Body of pancreas (tissue), 4 donors: ENCODE measurements at regions not wholly inside any gene's neighbourhood (a gene's known extent, or its start where the extent isn't known, plus 50 kb on each side); places are given as distances from the start of the nearest gene placed in this dataset.

Experiments used
- ATAC-seq: fragments of 150-250 bp; one replicate; pipeline ENCODE4 v1.9.1; 2016
- DNase-seq, 4 donors: peaks; one replicate each; pipeline ENCODE4 v3.0.0-alpha.2; 2019
- H3K27ac ChIP-seq, 4 donors: fragments of 200-600 bp; sonication (generic); 1 replicate in 3 of 4; 2 replicates in 1 of 4; pipeline versions ENCODE4 v1.5.1 to v1.6.1; 2016 to 2019; ENCODE audit warnings: mild to moderate bottlenecking in 1 of 4, mixed read lengths in 1 of 4, moderate library complexity in 1 of 4
- H3K27me3 ChIP-seq, 2 donors: fragments of 200-600 bp; sonication (generic); one replicate each; pipeline ENCODE4 v1.6.0; 2016; ENCODE audit warnings: mild to moderate bottlenecking in 1 of 2
- H3K36me3 ChIP-seq, 2 donors: fragments of 200-600 bp; sonication (generic); replicated peaks in 1 of 2; 2 replicates each; pipeline ENCODE4 v1.5.1; 2016; ENCODE audit warnings: low read depth in 2 of 2; ENCODE audit not compliant: insufficient read depth in 1 of 2
- H3K4me1 ChIP-seq: fragments of 200-600 bp; sonication (generic); one replicate; pipeline ENCODE4 v1.6.0; 2016
- H3K4me3 ChIP-seq, 2 donors: fragments of 200-600 bp; sonication (generic); 1 replicate in 1 of 2; 2 replicates in 1 of 2; pipeline ENCODE4 v1.5.1; 2016 to 2019
- H3K9me3 ChIP-seq, 3 donors: fragments of 200-600 bp; sonication (generic); 1 replicate in 2 of 3; 2 replicates in 1 of 3; pipeline ENCODE4 v1.5.1; 2016
- POLR2A ChIP-seq, 3 donors: fragments of 450-650 bp; IDR thresholded peaks; one replicate each; pipeline ENCODE4 v1.6.1; 2016; ENCODE audit warnings: antibody characterized with exemption in 3 of 3, mild to moderate bottlenecking in 2 of 3
- WGBS, 2 donors: methylation state at CpG; one replicate each; pipeline ENCODE4 v1.1.5; 2017; 5-methylcytosine and 5-hydroxymethylcytosine counted together
- intact Hi-C: fragments of 100-400 bp; cut with DNase I; formaldehyde crosslinking; loops from one replicate; pipeline ENCODE4 v1.15.1; 2023
- TF ChIP-seq, protein P1 (sequence below), 7 experiments: fragments of 450-650 bp in 4 of 7; fragments of 200-600 bp in 3 of 7; sonication (generic) in 3 of 7; IDR thresholded peaks; one replicate each; pipeline ENCODE4 v1.5.1; 2016 to 2019; ENCODE audit warnings: antibody characterized with exemption in 7 of 7

DNA sequence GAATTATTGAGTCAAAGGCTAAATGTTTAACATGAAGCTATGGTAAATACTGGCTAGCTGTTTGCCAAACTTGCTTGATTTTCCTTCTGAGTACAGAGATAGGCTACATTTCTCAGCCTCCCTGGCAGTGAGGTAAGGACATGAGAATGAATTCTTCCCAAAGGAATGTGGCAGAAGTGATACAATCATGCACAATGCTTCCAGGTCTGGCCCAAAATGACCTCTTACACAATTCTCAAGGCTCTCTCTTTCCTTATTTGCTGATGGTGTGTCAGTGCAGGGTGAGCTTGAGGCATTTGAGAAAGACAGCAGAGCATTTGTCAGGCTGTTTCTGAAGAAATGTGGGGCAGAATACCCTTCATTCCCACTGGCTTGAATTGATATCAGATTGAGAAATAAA lies 95.6 kb upstream of the NABP1 start:
- no peak overlapping the region for H3K27ac ChIP-seq
- TF ChIP-seq, protein P1, sequence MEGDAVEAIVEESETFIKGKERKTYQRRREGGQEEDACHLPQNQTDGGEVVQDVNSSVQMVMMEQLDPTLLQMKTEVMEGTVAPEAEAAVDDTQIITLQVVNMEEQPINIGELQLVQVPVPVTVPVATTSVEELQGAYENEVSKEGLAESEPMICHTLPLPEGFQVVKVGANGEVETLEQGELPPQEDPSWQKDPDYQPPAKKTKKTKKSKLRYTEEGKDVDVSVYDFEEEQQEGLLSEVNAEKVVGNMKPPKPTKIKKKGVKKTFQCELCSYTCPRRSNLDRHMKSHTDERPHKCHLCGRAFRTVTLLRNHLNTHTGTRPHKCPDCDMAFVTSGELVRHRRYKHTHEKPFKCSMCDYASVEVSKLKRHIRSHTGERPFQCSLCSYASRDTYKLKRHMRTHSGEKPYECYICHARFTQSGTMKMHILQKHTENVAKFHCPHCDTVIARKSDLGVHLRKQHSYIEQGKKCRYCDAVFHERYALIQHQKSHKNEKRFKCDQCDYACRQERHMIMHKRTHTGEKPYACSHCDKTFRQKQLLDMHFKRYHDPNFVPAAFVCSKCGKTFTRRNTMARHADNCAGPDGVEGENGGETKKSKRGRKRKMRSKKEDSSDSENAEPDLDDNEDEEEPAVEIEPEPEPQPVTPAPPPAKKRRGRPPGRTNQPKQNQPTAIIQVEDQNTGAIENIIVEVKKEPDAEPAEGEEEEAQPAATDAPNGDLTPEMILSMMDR (IDR thresholded peaks at IDR 0.05), result no peak
- TF ChIP-seq POLR2A (IDR thresholded peaks at IDR 0.05), result no peak
- no peaks in the 10 kb centered on the region for H3K36me3 ChIP-seq
- no peaks in the 10 kb centered on the region for H3K27me3 ChIP-seq
- H3K4me1 ChIP-seq, result no peaks in the 10 kb centered on the region
- ATAC-seq, result no peak
- H3K4me3 ChIP-seq, result no peak overlapping the region
- DNase-seq, result no peak
- intact Hi-C loops, result no loop called here
- H3K9me3 ChIP-seq, result no peaks in the 10 kb centered on the region

DNA sequence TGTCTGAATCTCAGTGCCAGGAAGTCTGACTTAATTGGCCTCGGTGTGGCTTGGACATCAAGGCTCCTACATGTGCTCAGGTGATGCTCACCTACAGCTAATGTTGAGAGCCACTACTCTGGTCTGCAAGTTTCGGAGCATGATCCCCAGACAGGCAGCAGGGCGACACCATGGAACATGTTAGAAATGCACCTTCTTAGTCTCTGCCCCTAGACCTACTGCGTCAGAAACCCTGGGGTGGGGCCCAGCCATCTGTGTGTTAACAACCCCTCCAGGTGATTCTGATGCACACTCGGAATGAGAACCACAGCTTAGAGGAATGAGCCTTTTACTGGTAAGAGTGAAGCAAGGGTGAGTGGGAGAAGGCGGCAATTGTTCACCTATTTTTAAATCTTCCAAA lies 86.9 kb upstream of the NABP1 start:
- no peak for ATAC-seq
- WGBS, 2 donors, result 84 to 85% methylated on average over 3 to 6 of the region's 6 CpGs

DNA sequence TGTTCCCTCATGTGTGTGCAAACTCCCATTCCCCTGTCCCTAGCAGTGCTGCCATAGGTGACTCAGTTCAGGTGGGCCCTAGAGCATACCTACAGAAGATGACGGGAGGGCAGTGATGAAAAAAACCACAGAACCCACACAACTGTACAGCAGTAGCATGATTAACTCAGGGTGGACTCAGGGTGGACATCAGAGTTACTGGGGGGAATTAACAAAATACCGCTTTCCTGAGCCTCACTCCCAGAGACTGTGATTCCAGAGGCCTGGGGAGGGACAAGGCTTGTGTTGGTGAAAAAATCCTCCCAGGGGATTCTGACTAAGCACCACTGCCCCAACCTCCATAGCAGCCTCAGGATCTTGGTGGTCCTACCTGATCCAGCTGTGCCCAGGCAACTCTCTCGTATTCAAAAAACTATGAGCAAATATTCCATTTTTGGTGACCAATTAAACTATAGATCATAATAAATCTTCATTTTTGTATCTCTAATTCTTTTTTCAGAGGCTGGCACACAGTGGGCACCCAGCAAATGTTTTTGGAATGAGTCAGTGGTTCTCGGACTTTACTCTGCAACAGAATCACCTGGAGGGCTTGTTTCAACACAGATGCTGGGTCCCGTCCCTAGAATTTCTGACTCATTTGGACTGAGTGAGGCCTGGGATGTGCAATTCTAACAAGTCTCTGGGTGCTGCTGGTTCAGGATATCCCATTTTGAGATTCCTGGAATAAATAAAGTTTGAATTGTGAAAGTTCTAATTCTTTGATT lies 84.1 kb upstream of the NABP1 start:
- DNase-seq, result no peak
- H3K9me3 ChIP-seq, result no peaks in the 10 kb centered on the region
- H3K4me1 ChIP-seq, result no peaks in the 10 kb centered on the region
- intact Hi-C loops, result no loop called here
- no peaks in the 10 kb centered on the region for H3K27me3 ChIP-seq
- H3K4me3 ChIP-seq, result no peak overlapping the region
- no peak for ATAC-seq
- TF ChIP-seq, protein P1 (IDR thresholded peaks at IDR 0.05), result no peak
- TF ChIP-seq POLR2A (IDR thresholded peaks at IDR 0.05), result no peak
- H3K27ac ChIP-seq, result no peak overlapping the region
- no peaks in the 10 kb centered on the region for H3K36me3 ChIP-seq
- WGBS, 2 donors, result 65 to 81% methylated on average over 5 of the region's 5 CpGs

More for the DNA sequence above, 86.9 kb upstream of the NABP1 start:
- intact Hi-C loops, result no loop called here
- H3K9me3 ChIP-seq, result no peaks in the 10 kb centered on the region
- no peak overlapping the region for H3K4me3 ChIP-seq
- no peaks in the 10 kb centered on the region for H3K4me1 ChIP-seq
- H3K36me3 ChIP-seq, result no peaks in the 10 kb centered on the region
- TF ChIP-seq, protein P1 (IDR thresholded peaks at IDR 0.05), result no peak
- no peak for TF ChIP-seq POLR2A (IDR thresholded peaks at IDR 0.05)
- no peak overlapping the region for H3K27ac ChIP-seq
- no peaks in the 10 kb centered on the region for H3K27me3 ChIP-seq
- DNase-seq, result no peak

DNA sequence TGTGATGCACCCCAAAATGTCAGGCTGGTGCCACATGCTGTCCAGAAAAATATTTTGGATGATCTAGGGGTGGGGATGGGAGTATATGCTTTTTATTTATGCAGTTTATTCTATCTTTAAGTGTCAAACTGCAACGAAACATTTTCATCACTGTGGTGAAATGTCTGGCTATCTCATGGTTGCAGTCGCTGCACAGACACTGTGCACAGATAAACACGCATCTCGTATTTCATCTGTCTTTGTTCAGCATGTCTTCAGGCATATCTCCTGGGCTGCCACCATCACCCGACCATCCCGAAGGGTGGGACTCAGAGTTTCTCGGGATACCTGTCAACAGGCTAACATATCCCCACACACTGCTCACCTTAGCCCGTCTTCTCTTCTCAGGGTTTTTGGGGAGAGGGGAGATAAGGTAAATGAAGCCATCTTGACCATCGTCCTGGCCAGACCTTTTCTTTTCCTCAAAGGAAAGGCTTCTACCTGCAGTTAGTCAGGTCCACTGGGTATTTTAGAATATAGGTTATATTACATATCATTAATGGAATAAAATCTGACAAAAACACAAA lies 80.7 kb upstream of the NABP1 start:
- intact Hi-C loops, result no loop called here
- WGBS, 2 donors, result 61 to 72% methylated on average over 9 of the region's 9 CpGs
- no peak for ATAC-seq

More for the DNA sequence above, 80.7 kb upstream of the NABP1 start:
- Histone ChIP-seq H3K4me3 (no peak overlapping the region), H3K9me3 (no peaks in the 10 kb centered on the region), H3K27ac (no peak overlapping the region), H3K27me3 (no peaks in the 10 kb centered on the region), H3K36me3 (no peaks in the 10 kb centered on the region), H3K4me1 (no peaks in the 10 kb centered on the region)
- DNase-seq, result no peak
- TF ChIP-seq, protein P1 (IDR thresholded peaks at IDR 0.05), result no peak
- no peak for TF ChIP-seq POLR2A (IDR thresholded peaks at IDR 0.05)
